ENCODE measurements at regions not wholly inside any gene's neighbourhood (a gene's known extent, or its start where the extent isn't known, plus 50 kb on each side); places are given as distances from the start of the nearest gene placed in this dataset.

DNA sequence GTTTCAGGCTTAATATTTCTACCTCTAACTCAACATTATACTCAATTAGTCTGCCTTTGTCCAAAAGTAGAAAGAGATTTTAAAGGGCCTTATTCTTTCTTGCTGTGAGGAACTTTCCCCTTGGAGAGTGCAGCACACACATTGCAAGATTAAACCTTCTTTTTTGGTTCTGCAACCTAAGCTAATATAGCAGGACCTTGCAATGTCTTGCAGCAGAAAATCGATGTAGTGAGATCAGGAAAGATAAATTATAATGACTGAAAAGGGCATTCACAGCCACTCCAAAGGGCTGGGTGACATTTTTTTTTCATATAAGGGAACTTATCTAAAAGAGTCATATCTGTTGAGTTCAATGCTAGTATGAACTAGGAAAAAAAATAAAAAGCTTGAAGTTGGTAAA lies 422.7 kb upstream of the ADAMTS16 start:
- no peak overlapping the region for H3K4me3 ChIP-seq
- no peaks in the 10 kb centered on the region for H3K4me1 ChIP-seq
- peaks cover 0 to 17% (median 0%) of the 10 kb centered on the region in 11 experiments; a peak in 8 of 22 replicates for H3K9me3 ChIP-seq (replicated peaks in 1 of 11)
- no peak for TF ChIP-seq Cebpa-rat (IDR thresholded peaks at IDR 0.05)
- no peaks in the 10 kb centered on the region for H4K20me1 ChIP-seq
- no peak overlapping the region for H3K27ac ChIP-seq
- no peaks in the 10 kb centered on the region for H3K27me3 ChIP-seq
- no peaks in the 10 kb centered on the region for H3K36me3 ChIP-seq
- H3K9ac ChIP-seq = no peak overlapping the region
- H3K4me2 ChIP-seq = no peak overlapping the region

DNA sequence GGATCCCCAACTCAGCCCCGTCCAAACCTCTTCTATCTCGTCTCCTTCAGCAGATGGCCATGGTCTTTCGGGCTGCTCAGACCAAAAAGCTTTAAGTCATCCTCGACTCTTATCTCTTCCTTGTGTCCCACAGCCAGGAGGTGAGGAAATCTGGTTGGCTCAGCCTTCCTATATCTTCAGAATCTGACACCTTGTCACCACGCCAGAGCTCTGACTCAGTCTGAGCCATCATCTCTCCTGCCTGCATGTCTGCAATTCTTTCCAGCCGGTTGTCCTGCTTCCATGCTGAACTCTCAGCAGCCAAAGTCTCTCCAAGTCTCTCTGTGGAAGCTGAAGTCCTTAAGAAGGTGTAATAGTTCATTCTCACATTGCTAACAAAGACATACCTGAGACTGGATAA lies 419.3 kb upstream of the ADAMTS16 start:
- no peak for TF ChIP-seq Cebpa-rat (IDR thresholded peaks at IDR 0.05)
- H3K36me3 ChIP-seq = no peaks in the 10 kb centered on the region
- H3K4me2 ChIP-seq = no peak overlapping the region
- peaks cover 0 to 13% (median 0%) of the 10 kb centered on the region in 11 experiments; a peak in 4 of 22 replicates for H3K9me3 ChIP-seq (replicated peaks in 1 of 11)
- H3K27ac ChIP-seq = no peak overlapping the region
- no peaks in the 10 kb centered on the region for H4K20me1 ChIP-seq
- no peaks in the 10 kb centered on the region for H3K27me3 ChIP-seq
- H3K4me3 ChIP-seq = no peak overlapping the region
- H3K9ac ChIP-seq = no peak overlapping the region
- H3K4me1 ChIP-seq = no peaks in the 10 kb centered on the region

DNA sequence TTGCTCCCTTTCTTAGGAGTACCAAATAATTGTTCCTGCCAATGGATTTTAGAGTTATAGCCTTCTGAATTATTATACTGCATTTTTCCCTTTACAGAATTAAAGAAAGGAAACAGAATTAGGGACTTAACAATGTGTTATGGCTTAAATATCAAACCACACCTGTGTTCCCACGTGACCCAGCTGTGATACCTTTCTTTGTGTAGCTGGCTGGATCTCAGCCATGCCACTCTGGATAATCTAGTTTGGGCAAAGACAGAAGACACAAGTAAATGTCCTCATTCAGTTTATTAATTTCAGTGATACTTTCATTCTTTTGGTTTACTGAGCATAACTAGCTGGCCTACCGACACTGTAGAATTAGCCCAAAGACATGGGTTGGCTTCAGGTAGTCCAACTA lies 417.2 kb upstream of the ADAMTS16 start:
- no peak overlapping the region for H3K9ac ChIP-seq

GRCh38 chr5:4725594-4725993 lies 414.5 kb upstream of the ADAMTS16 start:
- Histone ChIP-seq H3K4me1 (no peaks in the 10 kb centered on the region), H3K9ac (no peak overlapping the region), H3K27ac (no peak overlapping the region), H4K20me1 (no peaks in the 10 kb centered on the region), H3K36me3 (no peaks in the 10 kb centered on the region), H3K27me3 (no peaks in the 10 kb centered on the region), H3K4me2 (no peak overlapping the region), H3K9me3 (replicated peaks in 1 of 11) (peaks cover 0 to 11% (median 0%) of the 10 kb centered on the region in 11 experiments; a peak in 4 of 22 replicates), H3K4me3 (no peak overlapping the region)
- TF ChIP-seq Cebpa-rat (IDR thresholded peaks at IDR 0.05) = no peak

More for the DNA sequence above, 417.2 kb upstream of the ADAMTS16 start:
- H3K4me2 ChIP-seq = no peak overlapping the region
- no peak overlapping the region for H3K27ac ChIP-seq
- H3K27me3 ChIP-seq = no peaks in the 10 kb centered on the region
- TF ChIP-seq Cebpa-rat (IDR thresholded peaks at IDR 0.05) = no peak
- H4K20me1 ChIP-seq = no peaks in the 10 kb centered on the region
- no peak overlapping the region for H3K4me3 ChIP-seq
- no peaks in the 10 kb centered on the region for H3K36me3 ChIP-seq
- peaks cover 0 to 13% (median 0%) of the 10 kb centered on the region in 11 experiments; a peak in 4 of 22 replicates for H3K9me3 ChIP-seq (replicated peaks in 1 of 11)
- no peaks in the 10 kb centered on the region for H3K4me1 ChIP-seq

DNA sequence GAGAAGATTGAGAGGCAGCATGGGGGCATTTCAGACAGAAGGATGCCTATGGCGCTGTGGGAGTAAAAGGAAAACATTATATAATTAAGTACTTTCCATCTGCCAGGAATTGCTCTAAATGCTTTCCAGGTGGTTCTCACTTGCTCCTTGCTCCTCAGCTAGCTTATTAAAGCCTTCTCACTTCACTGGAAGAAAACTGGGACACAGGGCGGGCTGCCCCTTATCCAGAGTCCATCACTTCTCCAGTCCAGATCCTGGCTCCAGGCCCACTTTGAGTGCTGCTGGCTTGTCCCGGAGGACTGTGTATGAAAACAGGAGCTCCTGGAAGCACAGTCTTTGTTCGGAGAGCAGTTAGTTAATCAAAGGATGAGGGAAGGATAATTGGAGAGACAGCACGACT lies 409.9 kb upstream of the ADAMTS16 start:
- no peak overlapping the region for H3K9ac ChIP-seq
- H3K4me1 ChIP-seq = no peaks in the 10 kb centered on the region
- no peak for TF ChIP-seq Cebpa-rat (IDR thresholded peaks at IDR 0.05)
- H3K4me2 ChIP-seq = no peak overlapping the region
- H3K9me3 ChIP-seq (replicated peaks in 1 of 11) = no peaks in the 10 kb centered on the region
- H3K36me3 ChIP-seq = no peaks in the 10 kb centered on the region
- H4K20me1 ChIP-seq = no peaks in the 10 kb centered on the region
- no peak overlapping the region for H3K4me3 ChIP-seq
- H3K27ac ChIP-seq = no peak overlapping the region
- no peaks in the 10 kb centered on the region for H3K27me3 ChIP-seq

- H3K36me3 ChIP-seq = no peaks in the 10 kb centered on the region
- H3K9me3 ChIP-seq (replicated peaks in 1 of 11) = no peaks in the 10 kb centered on the region
- no peaks in the 10 kb centered on the region for H4K20me1 ChIP-seq
- H3K4me3 ChIP-seq = no peak overlapping the region
- H3K27me3 ChIP-seq = no peaks in the 10 kb centered on the region
- no peak overlapping the region for H3K27ac ChIP-seq
- H3K4me1 ChIP-seq = peaks cover 0 to 6% (median 0%) of the 10 kb centered on the region in 10 experiments; a peak in 1 of 20 replicates
- no peak overlapping the region for H3K9ac ChIP-seq
- TF ChIP-seq Cebpa-rat (IDR thresholded peaks at IDR 0.05) = no peak
- no peak overlapping the region for H3K4me2 ChIP-seq
Observed at GRCh38 chr5:4734348-4734747, 405.8 kb upstream of the ADAMTS16 start.

DNA sequence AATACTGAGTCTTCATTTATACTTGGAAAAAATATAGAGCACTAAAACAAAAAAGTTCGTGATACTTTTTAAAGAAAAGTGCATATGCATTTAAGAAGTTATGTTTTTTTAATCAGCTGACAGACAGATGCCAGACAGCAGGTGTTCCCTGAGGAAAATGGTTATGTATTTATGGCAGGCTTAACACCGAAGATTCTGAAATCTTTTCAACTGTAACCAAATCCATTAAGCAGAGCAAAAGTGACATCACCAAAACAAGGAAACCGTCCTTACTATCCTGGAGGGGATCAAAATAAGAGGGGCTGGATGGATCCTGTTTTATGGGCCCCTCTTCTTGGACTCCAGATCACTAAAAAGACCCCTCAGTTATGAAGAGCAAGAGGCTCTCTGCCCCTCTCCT lies 404.9 kb upstream of the ADAMTS16 start:
- no peak overlapping the region for H3K9ac ChIP-seq

GRCh38 chr5:4737868-4738267 lies 402.3 kb upstream of the ADAMTS16 start:
- H3K9me3 ChIP-seq (replicated peaks in 1 of 11) = 0 out of 22 replicates have a peak, but pooled peaks cover 0 to 1% (median 0%) of the 10 kb centered on the region in 11 experiments
- no peak overlapping the region for H3K27ac ChIP-seq
- no peaks in the 10 kb centered on the region for H4K20me1 ChIP-seq
- peak overlapping the region in 4 of 11 experiments; percentile 7 to 22 (median 13); a peak in 4 of 22 replicates for H3K4me2 ChIP-seq
- no peaks in the 10 kb centered on the region for H3K27me3 ChIP-seq
- H3K4me1 ChIP-seq = peaks cover 0 to 6% (median 0%) of the 10 kb centered on the region in 10 experiments; a peak in 3 of 20 replicates
- TF ChIP-seq Cebpa-rat (IDR thresholded peaks at IDR 0.05) = no peak
- H3K9ac ChIP-seq = no peak overlapping the region
- no peaks in the 10 kb centered on the region for H3K36me3 ChIP-seq
- no peak overlapping the region for H3K4me3 ChIP-seq

More for the DNA sequence above, 404.9 kb upstream of the ADAMTS16 start:
- Histone ChIP-seq H4K20me1 (no peaks in the 10 kb centered on the region), H3K4me3 (no peak overlapping the region), H3K9me3 (replicated peaks in 1 of 11) (no peaks in the 10 kb centered on the region), H3K4me2 (no peak overlapping the region), H3K27ac (no peak overlapping the region), H3K36me3 (no peaks in the 10 kb centered on the region), H3K4me1 (peaks cover 0 to 6% (median 0%) of the 10 kb centered on the region in 10 experiments; a peak in 1 of 20 replicates), H3K27me3 (no peaks in the 10 kb centered on the region)
- no peak for TF ChIP-seq Cebpa-rat (IDR thresholded peaks at IDR 0.05)

DNA sequence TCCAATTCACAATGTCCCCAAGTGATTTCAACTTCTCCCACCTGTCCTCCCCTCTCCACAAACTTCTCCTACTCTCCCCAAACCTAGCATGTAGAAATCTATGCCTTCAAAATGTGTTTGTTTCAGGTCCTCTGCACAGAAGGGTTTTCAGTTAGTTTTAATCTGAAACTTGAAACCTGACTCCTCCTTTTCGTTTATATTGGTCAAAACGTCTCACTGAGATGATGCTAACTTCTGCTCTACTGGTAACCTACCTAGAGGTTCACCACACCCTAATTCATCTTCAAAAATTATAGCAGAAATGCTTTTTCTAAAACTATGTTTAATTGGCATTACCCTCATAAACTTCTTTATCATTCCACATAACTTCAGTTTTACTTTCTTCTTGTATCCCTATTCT lies 401.8 kb upstream of the ADAMTS16 start:
- H3K4me3 ChIP-seq = no peak overlapping the region
- H3K4me1 ChIP-seq = peaks cover 0 to 6% (median 0%) of the 10 kb centered on the region in 10 experiments; a peak in 3 of 20 replicates
- peak overlapping the region in 4 of 11 experiments; percentile 7 to 22 (median 13); a peak in 4 of 22 replicates for H3K4me2 ChIP-seq
- H3K9ac ChIP-seq = no peak overlapping the region
- no peak overlapping the region for H3K27ac ChIP-seq
- H3K36me3 ChIP-seq = no peaks in the 10 kb centered on the region
- H3K9me3 ChIP-seq (replicated peaks in 1 of 11) = peaks cover 0 to 4% (median 0%) of the 10 kb centered on the region in 11 experiments; a peak in 1 of 22 replicates
- no peak for TF ChIP-seq Cebpa-rat (IDR thresholded peaks at IDR 0.05)
- no peaks in the 10 kb centered on the region for H4K20me1 ChIP-seq
- no peaks in the 10 kb centered on the region for H3K27me3 ChIP-seq

- Histone ChIP-seq H4K20me1 (no peaks in the 10 kb centered on the region), H3K4me2 (no peak overlapping the region)
Observed at GRCh38 chr5:4740156-4740555, 400.0 kb upstream of the ADAMTS16 start.

More at GRCh38 chr5:4740156-4740555, 400.0 kb upstream of the ADAMTS16 start:
- H3K27me3 ChIP-seq = no peaks in the 10 kb centered on the region
- H3K9ac ChIP-seq = no peak overlapping the region
- H3K4me1 ChIP-seq = peaks cover 0 to 6% (median 0%) of the 10 kb centered on the region in 10 experiments; a peak in 3 of 20 replicates
- H3K4me3 ChIP-seq = no peak overlapping the region
- H3K36me3 ChIP-seq = no peaks in the 10 kb centered on the region
- TF ChIP-seq Cebpa-rat (IDR thresholded peaks at IDR 0.05) = no peak
- no peak overlapping the region for H3K27ac ChIP-seq
- peaks cover 0 to 12% (median 2%) of the 10 kb centered on the region in 11 experiments; a peak in 6 of 22 replicates for H3K9me3 ChIP-seq (replicated peaks in 1 of 11)

Measured in BLaER1 treated with 17β-estradiol and CSF1 and Interleukin-3, amounts not matched to agents 10 nM and 100 nM (cell line).